K562 (cell line): ENCODE measurements at regions not wholly inside any gene's neighbourhood (a gene's known extent, or its start where the extent isn't known, plus 50 kb on each side); places are given as distances from the start of the nearest gene placed in this dataset.
A peak's percentile ranks its signal among the peaks of the same experiment; 100 is the strongest.

Source experiments
- ATAC-seq: fragments of 200-7000 bp; cut with Tn5 transposase; 3 replicates; pipeline ENCODE4 v1.9.1; 2020; ENCODE audit warnings: moderate library complexity
- BruUV-seq: library from RNA; stranded (reverse); fragments of 400-500 nt; replicated peaks from 2 replicates; lab custom pipeline; 2021; lab: Mats Ljungman, UMichigan
- CTCF ChIA-PET: fragments of 300-600 bp; formaldehyde crosslinking; extraction: SDS; loops from one replicate; lab custom pipeline; 2021; ENCODE audit warnings: low intra/inter-chr PET ratio; lab: Yijun Ruan, JAX
- POLR2A ChIA-PET: fragments of 300-600, 350-650 bp; sonication (Branson Sonifier 250); formaldehyde crosslinking; extraction: SDS; loops from one replicate; lab custom pipeline; 2021; ENCODE audit warnings: antibody characterized with exemption, inconsistent platforms; lab: Yijun Ruan, JAX
- DNase-seq, 4 experiments: peaks; one replicate each; pipeline versions ENCODE4 v3.0.0 to v3.0.0-alpha.2; 2011 to 2018; ENCODE audit warnings: low spot score in 3 of 4, mixed read lengths in 3 of 4; ENCODE audit errors: extremely low read depth in 1 of 4
- FAIRE-seq: peaks from 2 replicates; lab custom pipeline; 2011; peaks lifted over from hg19 to GRCh38; lab: Jason Lieb, UNC
- H2AFZ ChIP-seq: 2 replicates; pipeline ENCODE4 v1.6.0; 2011; ENCODE audit warnings: low read depth, low read length, control low read depth, inconsistent platforms
- H3K27ac ChIP-seq: fragments of 200-600 bp; 3 replicates; pipeline ENCODE4 v1.8.0; 2011; ENCODE audit warnings: low read depth, mild to moderate bottlenecking, control low read depth, inconsistent platforms, low read length, moderate library complexity, mixed read lengths; ENCODE audit errors: extremely low read depth
- H3K27me3 ChIP-seq, 2 experiments: fragments of 300-600 bp in 1 of 2; 2 replicates in 1 of 2; 3 replicates in 1 of 2; pipeline versions ENCODE4 v1.6.0 to v1.8.0; 2011; ENCODE audit warnings: inconsistent platforms in 2 of 2, low read length in 2 of 2, mild to moderate bottlenecking in 1 of 2, mixed read lengths in 1 of 2, moderate library complexity in 1 of 2; ENCODE audit not compliant: control insufficient read depth in 2 of 2, insufficient read depth in 2 of 2
- H3K36me3 ChIP-seq: fragments of 300-600 bp; 3 replicates; pipeline ENCODE4 v1.8.0; 2011; ENCODE audit warnings: mild to moderate bottlenecking, low read length, inconsistent platforms; ENCODE audit not compliant: control insufficient read depth, insufficient read depth
- H3K4me1 ChIP-seq, 2 experiments: fragments of 200-600 bp in 1 of 2; replicated peaks in 1 of 2; 2 replicates in 1 of 2; 3 replicates in 1 of 2; pipeline versions ENCODE4 v1.5.1 to v1.8.0; 2011; ENCODE audit warnings: inconsistent platforms in 2 of 2, low read length in 2 of 2, mild to moderate bottlenecking in 1 of 2, mixed read lengths in 1 of 2, moderate library complexity in 1 of 2; ENCODE audit not compliant: control insufficient read depth in 2 of 2, insufficient read depth in 2 of 2
- H3K4me2 ChIP-seq: 2 replicates; pipeline ENCODE4 v1.6.1; 2011; ENCODE audit warnings: low read length, control low read depth, inconsistent platforms, mixed read lengths; ENCODE audit not compliant: insufficient read depth
- H3K4me3 ChIP-seq: fragments of 200-600 bp; sonication (generic), shearing (Covaris generic); 2 replicates; pipeline ENCODE4 v1.5.1; 2016; ENCODE audit warnings: control low read depth, inconsistent platforms
- H3K79me2 ChIP-seq: fragments of 200-600 bp; 3 replicates; pipeline ENCODE4 v1.8.0; 2011; ENCODE audit warnings: low read length, inconsistent platforms; ENCODE audit not compliant: control insufficient read depth, insufficient read depth
- H3K9ac ChIP-seq, 2 experiments: 2 replicates each; pipeline versions ENCODE4 v1.6.0 to v1.6.1; 2011; ENCODE audit warnings: low read depth in 2 of 2, low read length in 2 of 2, control low read depth in 1 of 2, inconsistent platforms in 1 of 2, mild to moderate bottlenecking in 1 of 2, mixed read lengths in 1 of 2; ENCODE audit not compliant: insufficient read depth in 1 of 2
- H3K9me1 ChIP-seq: one replicate; pipeline ENCODE4 v1.6.0; 2011; ENCODE audit warnings: inconsistent platforms, mild to moderate bottlenecking, low read length, moderate library complexity; ENCODE audit not compliant: control insufficient read depth, insufficient read depth
- H3K9me3 ChIP-seq: replicated peaks from 2 replicates; pipeline ENCODE4 v1.5.1; 2011; ENCODE audit warnings: low read depth, low read length, inconsistent platforms; ENCODE audit not compliant: control insufficient read depth, insufficient read depth
- H4K20me1 ChIP-seq: replicated peaks from 2 replicates; pipeline ENCODE4 v1.6.1; 2011; ENCODE audit warnings: low read length, inconsistent platforms, mixed read lengths; ENCODE audit not compliant: control insufficient read depth, insufficient read depth
- CHD4 ChIP-seq: fragments of 200-600 bp; sonication (generic); IDR thresholded peaks from 3 replicates; pipeline ENCODE4 v1.6.1; 2012; ENCODE audit warnings: low read depth, mild to moderate bottlenecking, mixed read lengths, low read length, inconsistent platforms; ENCODE audit not compliant: insufficient read depth, insufficient replicate concordance, poor library complexity, severe bottlenecking
- FOXK2 ChIP-seq, 2 experiments: fragments of 450-650 bp; IDR thresholded peaks in 1 of 2; conservative IDR thresholded peaks in 1 of 2; 2 replicates each; pipeline ENCODE4 v1.6.1; 2016; ENCODE audit warnings: low read depth in 2 of 2, mild to moderate bottlenecking in 1 of 2
- RAD21 ChIP-seq, 2 experiments: fragments of 250-450 bp in 1 of 2; fragments of 450-650 bp in 1 of 2; sonication (Bioruptor Pico) in 1 of 2; formaldehyde crosslinking in 1 of 2; IDR thresholded peaks in 1 of 2; conservative IDR thresholded peaks in 1 of 2; 2 replicates each; pipeline versions ENCODE4 v1.4.0 to v1.8.0; 2020 to 2022; ENCODE audit warnings: mild to moderate bottlenecking in 2 of 2, moderate library complexity in 1 of 2
- WGBS: fragments of 100-300 bp; shearing (Covaris generic); methylation state at CpG from one replicate; pipeline ENCODE4 v1.1.6; 2016; ENCODE audit warnings: low coverage, mixed read lengths; ENCODE audit not compliant: insufficient coverage; ENCODE audit errors: missing lambda C conversion rate; 5-methylcytosine and 5-hydroxymethylcytosine counted together
- in situ Hi-C: fragments of 300-500 bp; cut with MboI; formaldehyde crosslinking; loops from 4 replicates; pipeline ENCODE4 v1.15.0; 2018; ENCODE audit warnings: inconsistent platforms, mixed read lengths
- intact Hi-C: fragments of 100-400 bp; cut with micrococcal nuclease; formaldehyde crosslinking; loops from 2 replicates; pipeline ENCODE4 v1.14.2; 2022
- TF ChIP-seq, protein P1 (sequence below): sonication (generic); formaldehyde crosslinking; IDR thresholded peaks from 2 replicates; pipeline ENCODE4 v1.8.0; 2022; ENCODE audit warnings: missing genetic modification reagents, mild to moderate bottlenecking, moderate library complexity, borderline replicate concordance
- TF ChIP-seq, protein P2 (sequence below), 3 experiments: IDR thresholded peaks in 2 of 3; conservative IDR thresholded peaks in 1 of 3; 2 replicates each; pipeline ENCODE4 v1.5.1; 2011 to 2012; ENCODE audit warnings: low read length in 3 of 3, mild to moderate bottlenecking in 3 of 3, control low read depth in 2 of 3, improper control_type of control experiment in 1 of 3, inconsistent platforms in 1 of 3, low read depth in 1 of 3, mixed read lengths in 1 of 3, moderate library complexity in 1 of 3; ENCODE audit not compliant: insufficient read depth in 2 of 3
- TF ChIP-seq, protein P3 (sequence below): fragments of 250-450 bp; sonication (Bioruptor Pico); IDR thresholded peaks from 2 replicates; pipeline ENCODE4 v1.4.0; 2020; ENCODE audit warnings: mild to moderate bottlenecking

DNA sequence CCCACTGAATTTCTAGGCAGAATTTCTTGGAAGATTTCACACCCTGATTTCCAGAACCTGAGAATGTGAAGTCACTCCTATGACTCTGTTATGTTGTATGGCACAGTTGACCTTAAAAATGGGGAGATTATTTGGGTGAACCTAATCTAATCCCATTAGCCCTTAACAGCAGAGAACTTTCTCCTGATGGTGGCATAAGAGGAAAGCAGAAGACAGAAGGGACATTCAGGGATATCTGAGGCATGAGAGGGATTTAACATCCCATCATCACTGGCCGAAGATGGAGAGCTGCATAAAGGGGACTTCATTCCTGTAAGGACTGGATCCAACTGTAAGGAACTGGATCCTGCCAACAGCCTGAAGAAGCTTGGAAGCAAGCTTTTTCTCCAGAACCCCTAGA is 119.2 kb downstream of the ZNF622 start:
- 7% methylated on average over 1 of the region's 1 CpG for WGBS
- Histone ChIP-seq H3K27ac (no peak overlapping the region), H3K36me3 (no peaks in the 10 kb centered on the region), H3K4me3 (no peak overlapping the region), H3K27me3 (no peaks in the 10 kb centered on the region), H3K4me1 (no peaks in the 10 kb centered on the region), H3K4me2 (no peak overlapping the region), H2AFZ (no peak overlapping the region), H3K9me1 (no peaks in the 10 kb centered on the region), H3K79me2 (no peaks in the 10 kb centered on the region), H3K9me3 (no peaks in the 10 kb centered on the region), H3K9ac (no peak overlapping the region), H4K20me1 (no peaks in the 10 kb centered on the region)
- POLR2A ChIA-PET = no interaction called here
- intact Hi-C loops = no loop called here
- no TSS peak for BruUV-seq
- TF ChIP-seq RAD21 (CRISPR knock-in tag; conservative IDR thresholded peaks at IDR 0.05 in 1 of 2, IDR thresholded peaks at IDR 0.05 in 1 of 2) (peak in 1 of 2 experiments; percentile 34; a peak in 2 of 4 replicates), FOXK2 (conservative IDR thresholded peaks at IDR 0.05 in 1 of 2, IDR thresholded peaks at IDR 0.05 in 1 of 2; ENCODE audit: low read depth in 2 of 2) (no peak), CHD4 (no peak)
- TF ChIP-seq, protein P1, sequence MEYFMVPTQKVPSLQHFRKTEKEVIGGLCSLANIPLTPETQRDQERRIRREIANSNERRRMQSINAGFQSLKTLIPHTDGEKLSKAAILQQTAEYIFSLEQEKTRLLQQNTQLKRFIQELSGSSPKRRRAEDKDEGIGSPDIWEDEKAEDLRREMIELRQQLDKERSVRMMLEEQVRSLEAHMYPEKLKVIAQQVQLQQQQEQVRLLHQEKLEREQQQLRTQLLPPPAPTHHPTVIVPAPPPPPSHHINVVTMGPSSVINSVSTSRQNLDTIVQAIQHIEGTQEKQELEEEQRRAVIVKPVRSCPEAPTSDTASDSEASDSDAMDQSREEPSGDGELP = no peak
- TF ChIP-seq, protein P2, sequence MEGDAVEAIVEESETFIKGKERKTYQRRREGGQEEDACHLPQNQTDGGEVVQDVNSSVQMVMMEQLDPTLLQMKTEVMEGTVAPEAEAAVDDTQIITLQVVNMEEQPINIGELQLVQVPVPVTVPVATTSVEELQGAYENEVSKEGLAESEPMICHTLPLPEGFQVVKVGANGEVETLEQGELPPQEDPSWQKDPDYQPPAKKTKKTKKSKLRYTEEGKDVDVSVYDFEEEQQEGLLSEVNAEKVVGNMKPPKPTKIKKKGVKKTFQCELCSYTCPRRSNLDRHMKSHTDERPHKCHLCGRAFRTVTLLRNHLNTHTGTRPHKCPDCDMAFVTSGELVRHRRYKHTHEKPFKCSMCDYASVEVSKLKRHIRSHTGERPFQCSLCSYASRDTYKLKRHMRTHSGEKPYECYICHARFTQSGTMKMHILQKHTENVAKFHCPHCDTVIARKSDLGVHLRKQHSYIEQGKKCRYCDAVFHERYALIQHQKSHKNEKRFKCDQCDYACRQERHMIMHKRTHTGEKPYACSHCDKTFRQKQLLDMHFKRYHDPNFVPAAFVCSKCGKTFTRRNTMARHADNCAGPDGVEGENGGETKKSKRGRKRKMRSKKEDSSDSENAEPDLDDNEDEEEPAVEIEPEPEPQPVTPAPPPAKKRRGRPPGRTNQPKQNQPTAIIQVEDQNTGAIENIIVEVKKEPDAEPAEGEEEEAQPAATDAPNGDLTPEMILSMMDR (IDR thresholded peaks at IDR 0.05 in 2 of 3, conservative IDR thresholded peaks at IDR 0.05 in 1 of 3; ENCODE audit: insufficient read depth in 2 of 3, low read depth in 1 of 3, low read length in 3 of 3) = 0 out of 6 replicates have a peak, but pooled peaks of 1 of the 3 experiments have one; percentile 11
- TF ChIP-seq, protein P3, sequence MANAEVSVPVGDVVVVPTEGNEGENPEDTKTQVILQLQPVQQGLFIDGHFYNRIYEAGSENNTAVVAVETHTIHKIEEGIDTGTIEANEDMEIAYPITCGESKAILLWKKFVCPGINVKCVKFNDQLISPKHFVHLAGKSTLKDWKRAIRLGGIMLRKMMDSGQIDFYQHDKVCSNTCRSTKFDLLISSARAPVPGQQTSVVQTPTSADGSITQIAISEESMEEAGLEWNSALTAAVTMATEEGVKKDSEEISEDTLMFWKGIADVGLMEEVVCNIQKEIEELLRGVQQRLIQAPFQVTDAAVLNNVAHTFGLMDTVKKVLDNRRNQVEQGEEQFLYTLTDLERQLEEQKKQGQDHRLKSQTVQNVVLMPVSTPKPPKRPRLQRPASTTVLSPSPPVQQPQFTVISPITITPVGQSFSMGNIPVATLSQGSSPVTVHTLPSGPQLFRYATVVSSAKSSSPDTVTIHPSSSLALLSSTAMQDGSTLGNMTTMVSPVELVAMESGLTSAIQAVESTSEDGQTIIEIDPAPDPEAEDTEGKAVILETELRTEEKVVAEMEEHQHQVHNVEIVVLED = no peak
- in situ Hi-C loops = no loop called here
- no peak for DNase-seq
- ATAC-seq = no peak
- CTCF ChIA-PET = interaction anchor here (1.5 kb wide), 1 partner anchor 109 kb away, joined by 4 read pairs; no protein-coding TSS in a partner anchor
- no peak for FAIRE-seq
